Tibial nerve (tissue), 3 donors: ENCODE measurements at regions not wholly inside any gene's neighbourhood (a gene's known extent, or its start where the extent isn't known, plus 50 kb on each side); places are given as distances from the start of the nearest gene placed in this dataset.

Source experiments
- POLR2A ChIP-seq, 2 donors: fragments of 450-650 bp; IDR thresholded peaks; one replicate each; pipeline ENCODE4 v1.6.1; 2017; ENCODE audit warnings: antibody characterized with exemption in 2 of 2, mild to moderate bottlenecking in 2 of 2, moderate library complexity in 2 of 2
- TF ChIP-seq, protein P1 (sequence below), 5 experiments: fragments of 200-600 bp in 3 of 5; fragments of 450-650 bp in 2 of 5; sonication (generic) in 3 of 5; IDR thresholded peaks; one replicate each; pipeline ENCODE4 v1.5.1; 2016 to 2019; ENCODE audit warnings: antibody characterized with exemption in 5 of 5, mild to moderate bottlenecking in 3 of 5, moderate library complexity in 2 of 5

DNA sequence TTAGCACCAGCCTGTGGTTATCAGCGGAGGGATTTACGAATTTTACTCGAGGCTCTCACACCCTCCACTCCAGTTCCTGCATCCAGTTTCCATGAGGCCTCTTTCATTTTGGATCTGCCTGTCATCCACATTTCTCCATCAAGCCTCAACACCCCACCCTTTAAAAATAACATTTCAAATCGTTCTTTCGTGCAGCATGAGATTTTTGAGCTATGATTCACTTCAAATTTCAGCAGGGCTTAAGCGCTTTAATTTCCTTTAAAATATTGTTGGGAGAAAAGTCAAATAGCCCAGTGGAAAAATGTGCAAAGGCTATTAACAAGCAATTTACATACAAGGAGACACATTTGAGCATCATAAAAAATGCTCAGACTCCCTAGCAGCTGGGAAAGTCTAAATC, 103.2 kb downstream of the MSX2 start:
- TF ChIP-seq, protein P1, sequence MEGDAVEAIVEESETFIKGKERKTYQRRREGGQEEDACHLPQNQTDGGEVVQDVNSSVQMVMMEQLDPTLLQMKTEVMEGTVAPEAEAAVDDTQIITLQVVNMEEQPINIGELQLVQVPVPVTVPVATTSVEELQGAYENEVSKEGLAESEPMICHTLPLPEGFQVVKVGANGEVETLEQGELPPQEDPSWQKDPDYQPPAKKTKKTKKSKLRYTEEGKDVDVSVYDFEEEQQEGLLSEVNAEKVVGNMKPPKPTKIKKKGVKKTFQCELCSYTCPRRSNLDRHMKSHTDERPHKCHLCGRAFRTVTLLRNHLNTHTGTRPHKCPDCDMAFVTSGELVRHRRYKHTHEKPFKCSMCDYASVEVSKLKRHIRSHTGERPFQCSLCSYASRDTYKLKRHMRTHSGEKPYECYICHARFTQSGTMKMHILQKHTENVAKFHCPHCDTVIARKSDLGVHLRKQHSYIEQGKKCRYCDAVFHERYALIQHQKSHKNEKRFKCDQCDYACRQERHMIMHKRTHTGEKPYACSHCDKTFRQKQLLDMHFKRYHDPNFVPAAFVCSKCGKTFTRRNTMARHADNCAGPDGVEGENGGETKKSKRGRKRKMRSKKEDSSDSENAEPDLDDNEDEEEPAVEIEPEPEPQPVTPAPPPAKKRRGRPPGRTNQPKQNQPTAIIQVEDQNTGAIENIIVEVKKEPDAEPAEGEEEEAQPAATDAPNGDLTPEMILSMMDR (IDR thresholded peaks at IDR 0.05) = no peak
- no peak for TF ChIP-seq POLR2A (IDR thresholded peaks at IDR 0.05)
